NCI-H460 (cell line): ENCODE measurements at regions not wholly inside any gene's neighbourhood (a gene's known extent, or its start where the extent isn't known, plus 50 kb on each side); places are given as distances from the start of the nearest gene placed in this dataset.
A peak's percentile ranks its signal among the peaks of the same experiment; 100 is the strongest.

Source experiments
- DNase-seq: peaks from one replicate; pipeline ENCODE4 v3.0.0-alpha.2; 2016; ENCODE audit warnings: low read depth; ENCODE audit errors: extremely low read depth

DNA sequence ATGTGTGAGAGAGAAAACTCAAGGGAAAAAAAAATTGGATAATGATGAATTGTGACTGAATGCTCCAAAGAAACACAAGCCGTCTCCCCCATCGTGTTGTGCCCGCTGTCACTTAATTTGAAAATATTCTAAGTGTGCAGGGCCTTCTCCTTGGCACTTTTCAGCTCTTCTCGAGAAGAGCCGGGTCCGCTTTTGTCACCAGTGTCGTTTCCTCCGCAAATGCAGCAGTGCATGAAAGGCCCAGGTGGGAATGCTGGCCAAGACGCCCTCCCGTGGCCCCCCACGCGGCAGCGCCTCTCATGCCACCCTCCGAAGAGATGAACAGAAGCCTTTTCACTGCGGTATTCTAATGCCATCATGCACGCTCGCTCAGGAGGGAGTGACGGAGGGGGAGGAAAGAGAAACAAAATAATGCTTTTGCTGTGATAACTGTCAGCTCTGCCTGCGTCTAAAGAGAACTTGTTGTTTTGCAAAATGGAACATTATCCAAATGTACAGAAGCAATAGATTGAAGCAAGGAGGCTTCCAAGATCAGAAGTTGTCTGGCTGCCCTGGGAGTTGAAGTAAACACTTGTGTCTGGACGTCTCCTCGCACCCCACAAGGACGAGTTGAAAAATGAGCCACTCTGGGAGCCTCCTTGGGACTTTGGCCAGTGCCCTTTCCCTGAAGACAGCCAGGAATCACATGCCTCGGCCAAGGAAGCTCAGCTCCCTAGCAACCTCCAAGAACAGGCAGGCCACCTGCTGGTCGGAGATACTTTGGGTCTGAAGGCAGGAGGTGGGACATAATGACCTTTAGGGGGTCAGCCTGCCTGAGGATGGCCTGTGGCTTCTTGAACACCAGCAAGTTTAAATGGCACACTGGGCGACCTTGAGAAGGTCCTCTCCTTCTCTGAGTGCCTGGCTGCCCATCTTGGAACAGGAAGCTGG lies 166.1 kb upstream of the ZC3H12A start:
- no peak for DNase-seq

DNA sequence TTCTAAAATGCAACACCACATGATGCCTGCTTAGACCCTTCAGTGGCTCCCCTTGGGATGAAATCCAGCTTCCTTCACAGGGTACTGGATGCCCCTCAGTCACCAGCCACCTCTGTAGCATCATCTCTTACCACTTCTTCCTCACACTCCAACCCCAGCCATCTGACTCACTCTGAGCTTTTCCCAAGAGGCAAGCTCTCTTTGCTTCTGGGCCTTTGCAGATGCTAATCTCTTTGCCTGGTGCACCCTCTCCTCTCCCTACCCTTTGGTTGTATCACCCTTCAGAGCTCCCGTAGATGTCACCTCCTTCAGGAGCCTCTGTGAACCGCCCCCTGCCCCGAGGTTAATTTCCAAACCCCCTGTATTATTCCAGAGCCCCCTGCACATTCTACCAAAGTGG lies 164.8 kb upstream of the ZC3H12A start:
- DNase-seq: no peak

DNA sequence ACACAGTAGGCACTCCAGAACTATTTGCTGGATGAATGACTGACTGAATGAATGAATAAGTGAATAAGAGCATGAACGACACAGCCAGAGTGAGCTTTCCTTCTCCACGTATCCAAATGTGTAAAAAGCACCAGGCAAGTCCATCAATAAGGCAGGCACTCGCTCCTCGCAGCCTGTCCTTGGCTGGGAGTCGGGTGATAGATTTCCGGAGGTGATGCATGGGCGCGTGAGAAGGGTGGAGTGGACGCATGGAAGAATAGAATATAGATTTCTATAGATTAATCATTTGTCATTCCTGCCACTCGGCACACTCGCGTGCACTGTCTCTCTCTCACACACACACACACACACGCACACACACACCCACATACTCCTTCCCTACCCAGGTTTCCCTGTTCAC lies 164.3 kb upstream of the ZC3H12A start:
- no peak for DNase-seq

DNA sequence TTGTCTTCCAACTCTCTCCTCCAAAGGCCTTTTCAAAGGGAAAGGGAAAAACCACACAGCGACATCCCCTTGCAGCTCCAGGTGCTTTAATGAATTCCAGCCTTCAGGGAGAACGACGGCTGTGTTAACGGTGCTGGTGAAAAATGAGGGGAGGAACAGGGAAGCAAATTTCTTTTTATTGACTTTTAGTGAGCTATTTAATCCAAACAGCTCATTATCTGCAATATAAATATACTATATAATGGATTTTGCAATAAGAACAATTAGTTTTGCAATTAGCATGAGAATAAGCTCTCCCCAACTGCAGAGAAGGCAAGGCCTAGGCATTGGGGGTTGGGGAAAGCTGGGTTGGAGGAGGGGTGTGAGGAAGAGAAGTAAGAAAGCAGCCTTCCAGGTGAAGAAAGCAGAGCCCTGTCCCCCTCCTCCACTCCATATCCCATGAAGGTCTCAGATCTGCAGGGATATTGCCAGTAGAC lies 159.0 kb upstream of the ZC3H12A start:
- no peak for DNase-seq

DNA sequence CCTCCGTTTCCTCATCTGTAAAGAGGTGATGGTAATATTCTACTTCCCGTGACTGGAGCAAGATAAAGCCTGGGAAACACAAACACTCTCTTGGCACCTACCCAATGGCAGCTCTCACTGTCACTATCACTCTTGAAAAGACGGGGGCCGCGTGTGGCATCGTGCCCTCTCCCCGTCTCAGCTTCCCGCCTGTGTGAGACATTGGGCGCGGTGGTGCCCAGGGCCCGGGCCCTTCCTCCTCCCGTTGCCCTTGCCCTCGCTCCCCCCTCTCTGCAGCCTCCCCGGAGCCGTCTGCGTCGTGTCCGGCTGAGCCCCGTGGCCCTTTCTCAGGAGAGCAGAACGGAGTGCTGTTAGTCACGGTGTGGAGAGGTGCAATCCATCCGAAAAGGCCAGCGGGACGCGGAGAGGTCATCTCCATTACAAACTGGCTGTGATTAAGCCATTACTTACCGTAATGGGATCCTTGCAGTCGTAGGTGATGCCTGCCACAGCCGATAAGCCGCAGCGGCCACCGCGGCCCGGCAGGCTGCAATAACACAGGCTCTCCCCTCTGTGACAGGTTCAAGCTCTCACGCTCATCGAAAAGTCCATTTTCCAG lies 156.4 kb upstream of the ZC3H12A start:
- DNase-seq: no peak

DNA sequence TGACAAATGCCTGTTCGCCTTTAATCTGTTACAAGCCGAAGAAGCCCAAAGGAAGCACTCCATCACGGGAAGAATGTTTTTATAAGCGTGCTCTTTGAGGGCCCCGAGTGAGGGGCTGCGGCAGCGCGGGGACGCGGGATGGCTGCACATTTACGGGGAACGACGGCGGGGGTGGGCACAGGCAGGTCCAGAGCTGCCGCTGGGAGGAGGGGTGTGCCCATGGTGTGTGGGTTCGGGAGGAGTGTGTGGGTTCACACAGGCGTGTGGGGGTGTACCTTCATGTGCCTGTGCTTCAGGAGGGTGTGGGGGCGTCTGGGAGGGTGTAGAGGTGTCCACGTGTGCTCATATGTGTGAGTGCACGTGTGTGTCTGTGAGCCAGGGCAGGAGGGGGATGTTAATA lies 155.9 kb upstream of the ZC3H12A start:
- DNase-seq: no peak

DNA sequence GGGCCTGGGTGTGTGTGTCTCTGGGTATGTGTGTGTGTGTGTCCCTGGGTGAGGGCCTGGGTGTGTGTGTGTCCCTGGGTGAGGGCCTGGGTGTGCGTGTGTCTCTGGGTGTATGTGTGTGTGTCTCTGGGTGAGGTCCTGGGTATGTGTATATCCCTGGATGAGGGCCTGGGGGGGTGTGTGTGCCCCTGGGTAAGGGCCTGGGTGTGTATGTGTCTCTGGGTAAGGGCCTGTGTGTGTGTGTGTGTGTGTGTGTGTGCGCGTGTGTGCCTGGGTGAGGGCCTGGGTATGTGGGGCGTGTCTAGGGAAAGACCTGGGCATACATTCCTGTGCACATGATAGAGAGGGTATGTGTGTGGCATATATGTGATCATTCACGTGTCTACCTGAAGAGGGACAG lies 155.1 kb upstream of the ZC3H12A start:
- no peak for DNase-seq

DNA sequence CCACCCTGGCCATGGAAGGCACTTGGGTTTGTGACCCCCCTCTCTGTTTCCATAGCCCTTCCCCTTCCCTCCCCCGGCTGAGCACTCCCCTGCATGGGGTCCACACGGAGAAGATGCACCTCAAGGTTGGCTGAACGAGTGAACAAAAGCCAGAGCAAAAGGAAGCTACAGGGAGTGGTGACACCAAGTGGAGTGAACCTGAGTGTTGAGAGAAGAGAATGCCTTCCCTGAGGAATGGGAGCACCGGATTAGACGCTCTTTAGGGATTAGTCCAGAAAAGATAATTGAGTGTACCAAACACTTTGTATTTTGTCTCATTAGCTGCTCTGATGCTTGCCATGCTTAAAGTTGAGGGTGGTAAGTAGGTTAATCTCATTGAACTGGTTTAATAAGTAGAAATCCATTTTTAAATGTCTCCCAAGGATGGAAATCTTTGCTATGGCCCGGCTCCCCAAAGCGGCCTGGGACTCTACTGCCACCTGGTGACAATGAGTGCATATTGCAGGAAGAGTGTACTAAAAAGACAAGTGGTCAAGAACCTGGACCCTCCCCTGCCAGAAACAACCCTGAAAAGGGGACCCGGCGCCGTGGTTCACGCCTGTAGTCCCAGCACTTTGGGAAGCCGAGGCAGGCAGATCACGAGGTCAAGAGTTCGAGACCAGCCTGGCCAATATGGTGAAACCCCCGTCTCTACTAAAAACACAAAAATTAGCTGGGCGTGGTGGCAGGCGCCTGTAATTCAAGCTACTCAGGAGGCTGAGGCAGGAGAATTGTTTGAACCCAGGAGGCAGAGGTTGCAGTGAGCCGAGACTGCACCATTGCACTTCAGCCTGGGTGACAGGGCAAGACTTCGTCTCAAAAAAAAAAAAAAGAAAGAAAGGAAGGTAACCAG lies 150.6 kb upstream of the ZC3H12A start:
- DNase-seq: peak; percentile 9

DNA sequence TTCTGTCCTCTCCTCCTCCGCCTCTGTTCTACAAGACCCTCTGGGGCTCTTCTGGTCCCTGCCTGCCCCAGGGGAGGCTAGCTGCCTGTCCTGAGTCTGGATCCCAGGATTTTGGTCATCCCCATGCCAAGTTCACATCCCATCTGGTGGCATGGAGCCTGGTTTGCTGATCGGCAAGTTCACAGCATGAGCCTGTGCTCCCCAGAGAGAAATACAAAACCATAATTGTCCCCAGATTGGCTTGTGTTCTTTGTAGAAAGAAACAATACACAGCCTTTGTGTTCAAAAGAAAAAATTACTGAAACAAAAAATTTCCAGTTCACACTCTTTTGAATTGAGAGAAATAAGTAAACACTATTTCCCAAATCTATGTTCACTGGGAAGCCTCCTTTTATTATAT lies 149.4 kb upstream of the ZC3H12A start:
- DNase-seq: no peak

DNA sequence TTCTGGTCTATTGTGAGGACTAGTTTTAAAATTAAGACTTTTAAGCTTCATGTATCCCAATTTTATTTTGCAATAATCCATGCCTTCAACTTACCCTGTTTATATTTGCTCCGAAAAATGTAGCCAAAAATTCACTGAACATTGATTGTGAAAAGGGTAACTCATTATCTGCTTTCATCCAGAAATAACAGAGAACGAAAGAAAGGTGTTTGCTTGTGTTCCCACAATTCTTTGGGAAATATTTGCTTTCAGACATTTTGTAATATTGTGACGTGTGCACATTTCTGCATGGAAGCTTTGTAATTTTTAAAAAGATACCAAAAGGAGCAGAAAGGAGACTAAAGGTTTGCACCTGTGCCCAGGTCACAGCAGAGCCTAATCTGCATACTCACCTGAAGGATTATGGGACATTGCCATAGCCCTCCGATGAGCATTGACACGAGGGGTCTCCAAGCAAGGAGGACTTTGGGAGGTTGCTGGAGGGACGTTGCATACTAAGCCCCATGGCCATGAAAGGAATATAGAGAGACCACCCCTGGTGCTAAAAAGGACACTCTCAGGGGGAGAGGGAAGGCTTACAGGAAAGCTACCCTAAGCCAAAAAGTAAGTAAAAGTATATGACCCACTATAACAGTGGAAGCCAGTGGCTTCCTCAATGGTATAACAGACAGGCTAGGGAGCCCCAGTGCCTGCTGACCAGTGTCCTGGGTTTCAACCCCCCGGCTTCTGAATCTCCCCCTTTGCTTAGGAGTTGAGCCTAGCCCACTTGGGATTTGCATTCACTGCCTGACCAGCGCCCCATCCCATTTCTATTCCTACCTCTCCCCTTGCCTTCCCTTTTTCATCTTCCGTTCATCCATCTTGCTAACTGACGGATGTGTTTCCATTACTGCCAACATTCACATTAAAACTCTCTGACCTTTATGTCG lies 148.6 kb upstream of the ZC3H12A start:
- DNase-seq: no peak

DNA sequence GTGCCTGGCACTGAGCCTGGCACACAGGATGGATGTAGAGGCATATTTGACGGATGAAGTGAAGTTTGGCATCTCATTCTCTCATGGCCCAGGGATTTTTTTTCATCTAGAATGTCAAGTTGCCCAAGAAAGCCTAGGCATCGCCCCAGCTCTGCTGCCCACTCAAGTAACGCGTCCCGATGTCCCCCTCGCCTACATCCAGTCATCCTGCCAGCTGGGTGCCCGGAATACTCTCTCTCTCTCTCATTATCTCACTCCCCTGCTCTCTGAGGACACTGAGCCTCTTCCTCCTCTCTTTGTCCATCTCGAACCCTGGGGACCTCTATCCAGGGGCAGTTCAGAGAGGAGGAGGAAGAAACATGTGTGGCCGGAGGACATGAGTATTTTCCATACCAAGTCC lies 142.3 kb upstream of the ZC3H12A start:
- DNase-seq: no peak

DNA sequence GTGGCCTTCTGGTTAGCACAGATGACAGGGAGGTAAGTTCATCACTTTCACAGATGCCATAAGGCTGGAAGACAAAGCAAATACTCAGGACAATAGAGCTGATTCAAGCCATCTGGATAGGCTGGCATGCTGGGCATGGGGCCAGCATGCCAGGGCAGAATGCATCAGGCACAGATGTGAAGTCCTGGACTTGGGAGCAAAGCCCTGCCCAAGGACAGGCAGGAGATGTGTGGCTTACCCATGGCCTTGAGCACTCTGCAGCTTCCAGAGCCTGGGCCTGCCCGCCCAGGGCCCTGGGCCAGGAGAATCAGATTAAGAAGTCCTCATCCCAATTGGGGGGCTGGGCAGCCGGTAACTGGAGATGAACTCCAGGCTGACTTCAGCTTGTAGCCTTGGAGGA lies 135.7 kb upstream of the ZC3H12A start:
- no peak for DNase-seq

DNA sequence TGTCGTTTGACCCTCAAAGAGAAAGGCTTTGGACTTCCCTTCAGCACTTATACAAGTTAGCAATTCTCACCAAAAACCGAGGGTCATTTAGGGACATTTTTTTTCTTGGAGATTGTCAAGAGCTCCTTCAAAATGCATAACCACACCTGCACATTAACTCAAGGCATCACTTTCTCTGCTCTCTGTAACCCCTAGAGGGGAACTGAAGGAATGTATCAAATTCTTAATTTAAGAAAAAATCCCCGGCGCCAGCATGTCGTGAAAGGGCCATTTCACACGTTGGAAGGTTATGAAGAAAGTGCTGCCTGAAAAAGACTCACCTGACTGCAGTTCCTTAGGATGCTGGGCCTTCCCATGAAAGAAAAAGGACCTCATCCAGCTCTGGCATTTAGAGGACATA lies 131.6 kb upstream of the ZC3H12A start:
- DNase-seq: no peak

DNA sequence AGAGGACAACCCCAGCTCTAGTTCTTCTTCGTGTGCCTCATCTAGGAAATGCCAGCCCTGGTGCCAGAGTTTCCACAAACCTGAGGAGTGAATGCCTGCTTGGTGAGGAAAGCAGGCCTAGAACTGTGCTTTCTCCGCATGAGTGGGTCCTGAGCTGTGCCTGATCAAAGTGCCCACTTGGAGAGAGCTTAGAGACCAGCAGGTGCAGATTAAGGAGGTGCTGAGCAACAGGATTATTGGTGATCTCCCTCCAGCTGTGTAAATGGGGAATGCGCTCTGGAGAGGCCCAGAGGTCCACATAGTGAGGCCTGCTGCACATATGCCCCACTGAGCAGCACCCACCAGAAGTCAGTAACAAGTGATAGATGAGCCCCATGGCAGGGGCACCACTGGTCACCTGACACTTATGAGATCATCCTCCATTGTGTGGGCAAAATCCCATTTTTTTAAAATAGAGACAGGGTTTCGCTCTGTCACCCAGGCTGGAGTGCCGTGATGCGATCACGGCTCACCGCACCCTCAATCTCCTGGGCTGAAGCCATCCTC lies 127.2 kb upstream of the ZC3H12A start:
- DNase-seq: no peak

DNA sequence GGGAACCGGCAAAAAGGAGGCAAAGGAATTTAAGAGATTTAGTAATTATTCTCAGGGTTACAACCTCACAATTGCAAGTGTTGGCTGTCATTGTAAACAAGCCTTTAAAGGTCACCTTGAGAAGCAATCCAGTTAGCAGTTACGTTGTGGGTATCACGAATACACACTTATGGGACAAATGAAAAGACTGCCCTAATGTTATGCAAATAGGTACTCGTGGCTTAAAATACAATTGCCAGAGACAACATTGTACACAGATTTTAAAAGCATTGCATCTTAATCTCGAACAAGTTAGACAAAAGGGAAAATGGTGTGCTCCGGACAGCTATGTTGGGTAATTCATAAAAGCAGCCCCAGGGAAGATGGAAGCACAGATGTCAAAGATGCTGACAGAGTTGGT lies 120.5 kb upstream of the ZC3H12A start:
- DNase-seq: no peak

DNA sequence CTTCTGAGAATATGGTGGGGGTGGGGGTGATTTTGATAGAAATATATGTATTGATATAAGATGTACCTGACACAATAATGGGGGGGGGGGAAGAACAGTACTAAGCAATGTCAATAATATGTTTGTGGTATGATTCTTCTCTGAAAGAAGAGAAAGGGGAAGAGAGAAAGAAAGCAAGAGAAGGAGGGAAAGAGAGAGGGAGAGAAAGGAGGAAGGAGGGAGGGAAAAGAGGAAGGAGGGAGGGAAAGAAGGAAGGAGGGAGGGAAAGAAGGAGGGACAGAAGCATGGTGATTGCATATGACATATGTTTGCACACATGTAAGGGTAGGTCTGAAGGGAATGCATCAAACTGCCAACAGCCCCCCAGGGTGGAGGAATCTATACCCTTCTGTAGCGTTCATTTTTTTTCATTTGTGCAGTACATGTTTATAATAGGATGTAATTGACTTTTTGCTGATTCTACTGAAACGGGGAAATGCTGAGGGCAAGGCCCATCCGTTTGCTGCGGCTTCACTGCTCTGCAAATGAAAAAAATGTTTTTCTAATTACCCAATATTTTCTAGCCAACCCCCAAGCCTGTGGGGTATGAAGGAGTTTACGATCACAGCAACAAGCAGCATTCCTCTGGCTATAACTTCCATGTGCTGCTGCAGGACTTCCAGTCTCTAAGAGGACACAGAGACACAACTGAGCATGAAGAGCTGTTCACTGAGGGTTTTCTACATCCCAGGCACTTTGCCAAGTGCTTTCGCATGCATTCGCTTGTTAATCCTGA lies 119.3 kb upstream of the ZC3H12A start:
- no peak for DNase-seq

DNA sequence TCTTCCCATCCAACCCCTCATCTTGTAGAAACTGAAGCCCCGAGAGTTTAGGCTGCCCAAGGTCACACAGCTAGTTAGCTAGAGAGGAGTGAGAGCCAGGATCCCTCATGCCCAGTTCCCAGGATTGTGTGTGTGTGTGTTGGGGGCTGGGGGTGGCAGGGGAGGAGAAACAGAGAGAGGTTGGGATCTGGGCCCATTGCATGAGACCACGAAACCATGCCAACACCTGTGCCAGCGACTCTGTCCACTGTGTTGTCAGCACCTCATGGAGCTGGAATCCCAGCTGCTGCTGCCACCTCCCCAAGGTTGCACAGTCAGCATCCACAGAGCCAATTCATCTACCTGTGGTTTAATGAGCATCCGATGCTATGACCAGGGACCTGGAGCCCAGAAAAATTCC lies 115.4 kb upstream of the ZC3H12A start:
- no peak for DNase-seq

DNA sequence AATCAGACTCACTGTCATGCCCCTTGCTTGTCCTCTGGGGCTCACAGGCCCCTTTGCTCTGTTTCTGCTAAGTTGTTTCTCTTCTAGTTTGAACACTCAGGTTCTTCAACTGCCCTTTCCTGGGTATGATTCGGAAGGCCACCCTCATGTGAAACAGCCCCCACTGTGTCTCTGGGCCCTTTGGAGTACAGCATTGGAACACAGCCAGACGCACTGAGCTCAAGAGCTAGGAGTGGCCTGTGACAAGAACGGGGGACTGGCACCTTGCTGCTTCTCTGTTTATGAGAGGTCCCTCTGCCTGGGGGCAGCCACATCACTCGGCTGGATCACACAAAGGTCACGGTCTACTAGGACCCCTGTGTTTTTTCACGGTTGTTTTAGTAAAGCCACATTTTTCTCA lies 114.4 kb upstream of the ZC3H12A start:
- no peak for DNase-seq
